Upper lobe of right lung (tissue), 1 donor: ENCODE measurements at regions not wholly inside any gene's neighbourhood (a gene's known extent, or its start where the extent isn't known, plus 50 kb on each side); places are given as distances from the start of the nearest gene placed in this dataset.
"Not testable (repeated sequence)": the region's sequence is repeated elsewhere in the genome, so short reads cannot be mapped to it uniquely, and the experiment has no call there.

Source experiments
- ATAC-seq: fragments of 200-7000 bp; cut with Tn5 transposase; one replicate; pipeline ENCODE4 v1.9.1; 2020; ENCODE audit warnings: mild to moderate bottlenecking, moderate library complexity
- DNase-seq: peaks from one replicate; pipeline ENCODE4 v3.0.0-alpha.2; 2020
- H3K27ac ChIP-seq: fragments of 200-600 bp; one replicate; pipeline ENCODE4 v1.8.0; 2022
- H3K27me3 ChIP-seq: fragments of 200-600 bp; one replicate; pipeline ENCODE4 v1.8.0; 2022; ENCODE audit warnings: mild to moderate bottlenecking
- H3K36me3 ChIP-seq: fragments of 200-600 bp; one replicate; pipeline ENCODE4 v1.8.0; 2022
- H3K4me1 ChIP-seq: fragments of 200-600 bp; one replicate; pipeline ENCODE4 v1.8.0; 2022
- H3K4me3 ChIP-seq: fragments of 200-600 bp; one replicate; pipeline ENCODE4 v1.8.0; 2022; ENCODE audit warnings: mild to moderate bottlenecking
- H3K9me3 ChIP-seq: fragments of 200-600 bp; one replicate; pipeline ENCODE4 v1.8.0; 2022
- intact Hi-C: fragments of 100-400 bp; cut with DNase I; formaldehyde crosslinking; loops from one replicate; pipeline ENCODE4 v1.11.0; 2022
- TF ChIP-seq, protein P1 (sequence below): fragments of 200-600 bp; IDR thresholded peaks from one replicate; pipeline ENCODE4 v1.8.0; 2022; ENCODE audit warnings: antibody characterized with exemption
- donor health status: DM: no; HTN: yes; CAD: no; lungs with severe emphysema.

DNA sequence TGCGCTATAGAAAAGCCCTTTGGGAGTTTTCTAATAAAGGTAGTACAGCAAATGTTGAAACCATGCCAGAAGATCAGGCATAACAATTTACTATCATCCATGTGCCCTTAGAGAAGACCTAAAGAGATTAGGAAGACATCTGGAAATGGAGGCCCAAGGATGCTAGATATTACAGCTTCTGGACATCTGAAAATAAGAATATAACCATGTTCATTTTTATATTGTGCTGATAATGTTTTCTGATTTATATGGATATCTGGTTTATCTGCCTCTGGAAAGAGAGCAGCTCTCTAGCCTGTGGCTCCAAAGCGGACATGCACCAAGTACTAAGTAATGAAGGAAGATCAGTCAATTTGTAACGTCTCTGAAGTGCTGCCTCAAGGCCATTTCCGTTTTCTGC, 478.0 kb upstream of the DDX18 start:
- Histone ChIP-seq H3K36me3 (no peaks in the 10 kb centered on the region), H3K4me3 (no peak overlapping the region), H3K27ac (no peak overlapping the region), H3K4me1 (no peaks in the 10 kb centered on the region), H3K9me3 (no peaks in the 10 kb centered on the region), H3K27me3 (no peaks in the 10 kb centered on the region)
- TF ChIP-seq, protein P1, sequence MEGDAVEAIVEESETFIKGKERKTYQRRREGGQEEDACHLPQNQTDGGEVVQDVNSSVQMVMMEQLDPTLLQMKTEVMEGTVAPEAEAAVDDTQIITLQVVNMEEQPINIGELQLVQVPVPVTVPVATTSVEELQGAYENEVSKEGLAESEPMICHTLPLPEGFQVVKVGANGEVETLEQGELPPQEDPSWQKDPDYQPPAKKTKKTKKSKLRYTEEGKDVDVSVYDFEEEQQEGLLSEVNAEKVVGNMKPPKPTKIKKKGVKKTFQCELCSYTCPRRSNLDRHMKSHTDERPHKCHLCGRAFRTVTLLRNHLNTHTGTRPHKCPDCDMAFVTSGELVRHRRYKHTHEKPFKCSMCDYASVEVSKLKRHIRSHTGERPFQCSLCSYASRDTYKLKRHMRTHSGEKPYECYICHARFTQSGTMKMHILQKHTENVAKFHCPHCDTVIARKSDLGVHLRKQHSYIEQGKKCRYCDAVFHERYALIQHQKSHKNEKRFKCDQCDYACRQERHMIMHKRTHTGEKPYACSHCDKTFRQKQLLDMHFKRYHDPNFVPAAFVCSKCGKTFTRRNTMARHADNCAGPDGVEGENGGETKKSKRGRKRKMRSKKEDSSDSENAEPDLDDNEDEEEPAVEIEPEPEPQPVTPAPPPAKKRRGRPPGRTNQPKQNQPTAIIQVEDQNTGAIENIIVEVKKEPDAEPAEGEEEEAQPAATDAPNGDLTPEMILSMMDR = no peak
- ATAC-seq (no peak), DNase-seq (no peak)
- intact Hi-C loops = no loop called here

DNA sequence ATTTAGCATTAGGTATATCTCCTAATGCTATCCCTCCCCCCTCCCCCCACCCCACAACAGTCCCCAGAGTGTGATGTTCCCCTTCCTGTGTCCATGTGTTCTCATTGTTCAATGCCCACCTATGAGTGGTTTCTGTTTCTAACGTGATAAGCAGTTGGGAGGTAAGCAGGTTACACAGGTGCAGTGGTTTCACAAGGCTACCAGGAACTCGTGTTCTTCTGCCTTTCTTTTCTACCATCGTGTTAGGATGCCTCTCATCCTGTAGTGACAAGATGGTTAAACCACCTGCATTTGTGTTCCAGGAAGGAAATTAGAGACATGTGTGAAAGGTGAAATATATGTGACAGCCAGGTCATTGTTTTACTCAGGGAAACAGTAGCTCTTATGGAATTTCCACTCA, 476.5 kb upstream of the DDX18 start:
- H3K27ac ChIP-seq, H3K4me1 ChIP-seq, H3K9me3 ChIP-seq, ATAC-seq, DNase-seq, H3K27me3 ChIP-seq, H3K36me3 ChIP-seq, intact Hi-C loops, H3K4me3 ChIP-seq: not testable (repeated sequence)

DNA sequence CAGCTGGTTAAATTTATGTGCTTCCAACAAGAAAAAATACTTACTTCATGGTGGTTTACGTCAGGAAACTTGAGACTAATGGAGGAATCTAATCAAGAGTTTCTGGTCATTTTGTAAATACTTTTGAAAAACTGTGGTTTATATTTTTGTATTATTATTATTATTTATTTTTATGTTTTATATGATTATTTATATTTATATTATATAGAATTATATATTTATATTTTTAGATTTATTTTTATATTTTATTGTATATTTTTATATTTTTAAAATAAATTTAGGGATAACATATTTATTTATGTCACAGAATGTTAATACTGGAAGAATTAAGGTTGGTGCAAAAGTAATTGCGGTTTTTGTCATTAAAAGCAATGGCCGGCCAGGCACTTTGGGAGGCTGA, 474.5 kb upstream of the DDX18 start:
- intact Hi-C loops = no loop called here
- H3K4me1 ChIP-seq = no peaks in the 10 kb centered on the region
- H3K27me3 ChIP-seq = no peaks in the 10 kb centered on the region
- H3K4me3 ChIP-seq = no peak overlapping the region
- no peaks in the 10 kb centered on the region for H3K9me3 ChIP-seq
- no peaks in the 10 kb centered on the region for H3K36me3 ChIP-seq
- H3K27ac ChIP-seq = no peak overlapping the region
- DNase-seq (no peak), ATAC-seq (no peak)
- TF ChIP-seq, protein P1 = no peak

DNA sequence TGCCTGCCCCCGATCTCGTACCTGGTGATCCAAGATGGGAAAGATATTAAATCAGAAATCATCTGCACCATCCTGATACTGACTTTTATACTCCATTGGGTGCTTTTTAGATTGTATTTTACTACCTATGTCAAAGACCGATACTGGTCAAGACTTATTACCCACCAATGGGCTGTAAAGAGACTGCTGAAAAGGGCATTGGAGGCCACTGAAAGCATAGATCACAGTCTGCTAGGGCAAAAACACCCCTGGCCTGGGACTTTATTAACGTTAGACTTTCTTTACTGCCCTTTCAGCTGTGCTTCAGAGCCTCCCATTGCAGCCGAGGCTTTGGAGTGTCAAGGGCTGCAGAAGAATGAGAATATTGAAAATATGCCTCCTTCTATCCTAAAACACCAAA, 472.8 kb upstream of the DDX18 start:
- Histone ChIP-seq H3K27ac (no peak overlapping the region), H3K36me3 (no peaks in the 10 kb centered on the region), H3K4me1 (no peaks in the 10 kb centered on the region), H3K27me3 (no peaks in the 10 kb centered on the region), H3K4me3 (no peak overlapping the region), H3K9me3 (no peaks in the 10 kb centered on the region)
- TF ChIP-seq, protein P1 = no peak
- intact Hi-C loops = no loop called here
- no peak for DNase-seq
- ATAC-seq = no peak

DNA sequence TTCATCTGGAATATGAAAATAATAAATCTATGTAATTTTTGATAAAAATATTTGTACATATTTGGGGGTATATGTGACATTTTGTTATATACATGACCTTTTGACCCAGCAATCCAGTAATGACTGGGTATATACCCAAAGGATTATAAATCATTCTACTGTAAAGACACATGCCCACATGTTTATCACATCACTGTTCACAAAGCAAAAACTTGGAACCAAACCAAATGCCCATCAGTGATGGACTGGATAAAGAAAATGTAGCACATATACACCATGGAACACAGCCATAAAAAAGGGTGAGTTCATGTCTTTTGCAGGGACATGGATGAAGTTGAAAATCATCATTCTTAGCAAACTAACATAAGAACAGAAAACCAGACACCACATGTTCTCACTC, 472.1 kb upstream of the DDX18 start:
- H3K27me3 ChIP-seq = no peaks in the 10 kb centered on the region
- no peak overlapping the region for H3K27ac ChIP-seq
- TF ChIP-seq, protein P1 = no peak
- H3K4me1 ChIP-seq = no peaks in the 10 kb centered on the region
- ATAC-seq (no peak), DNase-seq (no peak)
- intact Hi-C loops = no loop called here
- H3K36me3 ChIP-seq = no peaks in the 10 kb centered on the region
- no peak overlapping the region for H3K4me3 ChIP-seq
- no peaks in the 10 kb centered on the region for H3K9me3 ChIP-seq

DNA sequence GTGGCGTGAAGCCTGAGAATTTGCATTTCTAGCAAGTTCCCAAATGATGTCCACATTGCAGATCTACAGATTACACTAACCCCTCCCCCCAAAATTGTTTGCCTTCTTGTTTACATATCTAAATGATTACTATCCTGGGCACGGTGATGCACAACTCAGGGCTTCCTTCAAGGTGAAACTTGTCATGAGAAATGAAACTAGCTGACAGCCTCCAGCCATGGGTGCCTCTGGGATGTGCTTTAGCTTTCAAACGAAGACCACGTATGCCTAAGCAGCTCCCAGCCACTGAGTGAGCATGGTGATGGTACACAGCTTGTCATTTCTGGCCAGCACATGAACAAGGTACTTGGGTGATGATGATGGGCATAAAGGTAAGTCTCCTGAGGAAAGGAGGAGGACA, 464.8 kb upstream of the DDX18 start:
- ATAC-seq (no peak), DNase-seq (no peak)
- TF ChIP-seq, protein P1 = no peak
- H3K4me1 ChIP-seq = no peaks in the 10 kb centered on the region
- no peaks in the 10 kb centered on the region for H3K9me3 ChIP-seq
- H3K36me3 ChIP-seq = no peaks in the 10 kb centered on the region
- no peaks in the 10 kb centered on the region for H3K27me3 ChIP-seq
- no peak overlapping the region for H3K4me3 ChIP-seq
- intact Hi-C loops = no loop called here
- H3K27ac ChIP-seq = no peak overlapping the region
